ENCODE measurements at regions not wholly inside any gene's neighbourhood (a gene's known extent, or its start where the extent isn't known, plus 50 kb on each side); places are given as distances from the start of the nearest gene placed in this dataset.

DNA sequence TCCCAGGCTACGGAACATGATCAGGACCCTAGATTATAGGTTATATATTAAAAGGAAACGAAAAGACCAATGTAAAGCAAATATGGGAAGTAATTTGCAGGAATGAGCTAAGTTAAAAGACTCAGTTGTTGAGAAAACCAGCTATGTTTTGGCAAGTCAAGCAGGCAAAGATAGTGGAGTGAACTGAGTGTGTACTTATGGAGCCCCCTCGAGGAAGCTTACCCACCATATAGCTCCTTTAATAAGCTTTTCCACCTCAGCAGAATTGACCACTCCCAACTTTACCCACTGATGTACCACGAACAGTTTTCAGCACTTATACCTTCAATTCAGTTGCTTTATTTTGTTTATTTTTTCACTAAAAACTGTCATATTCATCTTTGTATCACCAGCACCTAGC is 57.3 kb upstream of the PJA2 start:
- no peak for DNase-seq (ENCODE audit: low spot score)
- intact Hi-C loops (cut with micrococcal nuclease; ENCODE audit: unreplicated experiment) = no loop called here
- Histone ChIP-seq H3K27ac (ENCODE audit: low read depth, low read length, poor library complexity, severe bottlenecking) (no peak overlapping the region), H3K4me3 (ENCODE audit: low read depth, low read length, poor library complexity, severe bottlenecking) (no peak overlapping the region), H3K36me3 (ENCODE audit: insufficient read depth, low read length, poor library complexity, severe bottlenecking) (no peaks in the 10 kb centered on the region), H3K9me3 (ENCODE audit: low read depth, low read length, poor library complexity, severe bottlenecking) (no peaks in the 10 kb centered on the region), H3K27me3 (replicated peaks; ENCODE audit: insufficient read depth, low read depth, low read length, poor library complexity) (no peaks in the 10 kb centered on the region), H3K4me1 (ENCODE audit: insufficient read depth, low read length, poor library complexity, severe bottlenecking) (peaks cover 7% of the 10 kb centered on the region)
- no TSS peak for BruUV-seq (replicated peaks)
- TF ChIP-seq, protein P1, sequence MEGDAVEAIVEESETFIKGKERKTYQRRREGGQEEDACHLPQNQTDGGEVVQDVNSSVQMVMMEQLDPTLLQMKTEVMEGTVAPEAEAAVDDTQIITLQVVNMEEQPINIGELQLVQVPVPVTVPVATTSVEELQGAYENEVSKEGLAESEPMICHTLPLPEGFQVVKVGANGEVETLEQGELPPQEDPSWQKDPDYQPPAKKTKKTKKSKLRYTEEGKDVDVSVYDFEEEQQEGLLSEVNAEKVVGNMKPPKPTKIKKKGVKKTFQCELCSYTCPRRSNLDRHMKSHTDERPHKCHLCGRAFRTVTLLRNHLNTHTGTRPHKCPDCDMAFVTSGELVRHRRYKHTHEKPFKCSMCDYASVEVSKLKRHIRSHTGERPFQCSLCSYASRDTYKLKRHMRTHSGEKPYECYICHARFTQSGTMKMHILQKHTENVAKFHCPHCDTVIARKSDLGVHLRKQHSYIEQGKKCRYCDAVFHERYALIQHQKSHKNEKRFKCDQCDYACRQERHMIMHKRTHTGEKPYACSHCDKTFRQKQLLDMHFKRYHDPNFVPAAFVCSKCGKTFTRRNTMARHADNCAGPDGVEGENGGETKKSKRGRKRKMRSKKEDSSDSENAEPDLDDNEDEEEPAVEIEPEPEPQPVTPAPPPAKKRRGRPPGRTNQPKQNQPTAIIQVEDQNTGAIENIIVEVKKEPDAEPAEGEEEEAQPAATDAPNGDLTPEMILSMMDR (conservative IDR thresholded peaks at IDR 0.05; ENCODE audit: low read depth, low read length) = no peak
- no peak for TF ChIP-seq EZH2 (IDR thresholded peaks at IDR 0.05; ENCODE audit: borderline replicate concordance, low read depth, low read length, poor library complexity, severe bottlenecking)
- ChIA-PET CTCF (no interaction called here), POLR2A (ENCODE audit: low non-redundant PET) (no interaction called here)
